A549 (cell line): ENCODE measurements at regions not wholly inside any gene's neighbourhood (a gene's known extent, or its start where the extent isn't known, plus 50 kb on each side); places are given as distances from the start of the nearest gene placed in this dataset.
"Not testable (repeated sequence)": the region's sequence is repeated elsewhere in the genome, so short reads cannot be mapped to it uniquely, and the experiment has no call there.

Experiments used
- ATAC-seq, 2 experiments: fragments of 200-7000 bp in 1 of 2; fragments of >200 bp in 1 of 2; cut with Nextera tagmentation in 1 of 2; cut with Tn5 transposase in 1 of 2; 3 replicates each; pipeline versions ENCODE4 v1.8.0 to v1.9.1; 2018 to 2020; ENCODE audit warnings: mild to moderate bottlenecking in 1 of 2, moderate library complexity in 1 of 2
- CTCF ChIA-PET: fragments of 300-600 bp; sonication (Branson Sonifier 250); formaldehyde crosslinking; extraction: SDS; loops from one replicate; lab custom pipeline; 2021; ENCODE audit warnings: antibody characterized with exemption, inconsistent platforms; lab: Yijun Ruan, JAX
- POLR2A ChIA-PET: fragments of 350-600 bp; formaldehyde crosslinking; extraction: SDS; loops from one replicate; lab custom pipeline; 2021; ENCODE audit warnings: antibody characterized with exemption, inconsistent platforms; lab: Yijun Ruan, JAX
- DNase-seq, 2 experiments: peaks; one replicate each; pipeline versions ENCODE4 v3.0.0 to v3.0.0-alpha.2; 2011 to 2016; ENCODE audit warnings: low read depth in 1 of 2, low spot score in 1 of 2
- FAIRE-seq: peaks from 2 replicates; lab custom pipeline; 2011; peaks lifted over from hg19 to GRCh38; lab: Jason Lieb, UNC
- H3K27ac ChIP-seq, 2 experiments: fragments of >200 bp; sonication (Bioruptor Twin); formaldehyde crosslinking; 3 replicates each; pipeline ENCODE4 v1.5.1; 2016 to 2017
- H3K4me1 ChIP-seq: fragments of >200 bp; sonication (Bioruptor Twin); formaldehyde crosslinking; 3 replicates; pipeline ENCODE4 v1.6.1; 2016
- H3K4me2 ChIP-seq: fragments of >200 bp; sonication (Bioruptor Twin); formaldehyde crosslinking; 3 replicates; pipeline ENCODE4 v1.6.1; 2016
- H3K4me3 ChIP-seq: fragments of >200 bp; sonication (Bioruptor Twin); formaldehyde crosslinking; 3 replicates; pipeline ENCODE4 v1.5.1; 2016
- H3K9me3 ChIP-seq: fragments of >200 bp; sonication (Bioruptor Twin); formaldehyde crosslinking; 3 replicates; pipeline ENCODE4 v1.6.1; 2016
- CHD2 ChIP-seq: fragments of 150-350 bp; IDR thresholded peaks from 2 replicates; pipeline ENCODE4 v1.6.1; 2014; ENCODE audit warnings: low read length; ENCODE audit not compliant: partially characterized antibody
- HMGXB4 ChIP-seq: fragments of 250-450 bp; sonication (Bioruptor Pico); IDR thresholded peaks from 2 replicates; pipeline ENCODE4 v1.5.0; 2021; ENCODE audit warnings: mild to moderate bottlenecking, moderate library complexity, borderline replicate concordance
- HOXA7 ChIP-seq: fragments of 250-450 bp; sonication (Bioruptor Pico); IDR thresholded peaks from 2 replicates; pipeline ENCODE4 v1.5.0; 2020; ENCODE audit warnings: mild to moderate bottlenecking, moderate library complexity
- KDM1A ChIP-seq: fragments of 200-600 bp; sonication (generic); IDR thresholded peaks from 2 replicates; pipeline ENCODE4 v1.6.1; 2016; ENCODE audit warnings: low read depth, mild to moderate bottlenecking
- MAFK ChIP-seq: fragments of 450-650 bp; IDR thresholded peaks from 2 replicates; pipeline ENCODE4 v1.6.1; 2014; ENCODE audit not compliant: partially characterized antibody
- RAD21 ChIP-seq, 2 experiments: fragments of >200 bp in 1 of 2; sonication (Bioruptor Twin) in 1 of 2; formaldehyde crosslinking in 1 of 2; IDR thresholded peaks in 1 of 2; conservative IDR thresholded peaks in 1 of 2; 2 replicates in 1 of 2; 3 replicates in 1 of 2; pipeline ENCODE4 v1.6.1; 2012 to 2018; ENCODE audit warnings: inconsistent platforms in 1 of 2
- REST ChIP-seq: fragments of 200-600 bp; sonication (generic); IDR thresholded peaks from 2 replicates; pipeline ENCODE4 v1.6.1; 2016; ENCODE audit warnings: antibody characterized with exemption, mild to moderate bottlenecking, moderate library complexity
- WGBS: methylation state at CpG from one replicate; pipeline ENCODE4 v1.1.6; 2017; ENCODE audit errors: missing lambda C conversion rate; 5-methylcytosine and 5-hydroxymethylcytosine counted together

GRCh38 chr2:199040522-199040921, 417.2 kb downstream of the SATB2 start:
- FAIRE-seq (no peak), ATAC-seq (no peak), DNase-seq (no peak)
- Histone ChIP-seq H3K27ac (no peak overlapping the region), H3K4me1 (no peaks in the 10 kb centered on the region), H3K9me3 (no peaks in the 10 kb centered on the region), H3K4me2 (no peak overlapping the region), H3K4me3 (no peak overlapping the region)
- WGBS, result 4% methylated on average over 2 of the region's 2 CpGs
- POLR2A ChIA-PET, result no interaction called here
- CTCF ChIA-PET, result interaction anchor here (0.6 kb wide), 1 partner anchor 446 kb away, joined by 3 read pairs; no protein-coding TSS in a partner anchor
- TF ChIP-seq REST, result no peak

- CTCF ChIA-PET, POLR2A ChIA-PET, H3K27ac ChIP-seq, H3K9me3 ChIP-seq, FAIRE-seq, H3K4me1 ChIP-seq, H3K4me3 ChIP-seq, H3K4me2 ChIP-seq, ATAC-seq, DNase-seq: not testable (repeated sequence)
- 21% methylated on average over 3 of the region's 3 CpGs for WGBS
These were observed 424.0 kb downstream of the SATB2 start for GRCh38 chr2:199033761-199034160.

GRCh38 chr2:199025146-199025545, 432.6 kb downstream of the SATB2 start:
- CTCF ChIA-PET, result interaction anchor here (1.2 kb wide), 1 partner anchor 20 kb away, joined by 3 read pairs; no protein-coding TSS in a partner anchor
- no peak overlapping the region for H3K27ac ChIP-seq
- ATAC-seq (no peak), FAIRE-seq (no peak), DNase-seq (no peak)
- H3K4me1 ChIP-seq, result no peaks in the 10 kb centered on the region
- POLR2A ChIA-PET, result no interaction called here
- no peak overlapping the region for H3K4me2 ChIP-seq
- H3K9me3 ChIP-seq, result no peaks in the 10 kb centered on the region
- no peak for TF ChIP-seq MAFK
- no peak for TF ChIP-seq HMGXB4 (CRISPR knock-in tag)
- H3K4me3 ChIP-seq, result no peak overlapping the region
- 5% methylated on average over 3 of the region's 3 CpGs for WGBS

- TF ChIP-seq HOXA7 (no peak), KDM1A (no peak)
- Histone ChIP-seq H3K27ac (no peak overlapping the region), H3K9me3 (no peaks in the 10 kb centered on the region), H3K4me3 (no peak overlapping the region), H3K4me1 (no peaks in the 10 kb centered on the region), H3K4me2 (no peak overlapping the region)
- FAIRE-seq (no peak), ATAC-seq (no peak), DNase-seq (no peak)
- ChIA-PET POLR2A (no interaction called here), CTCF (no interaction called here)
These were observed 433.5 kb downstream of the SATB2 start for GRCh38 chr2:199024224-199024623.

GRCh38 chr2:199019898-199020507, 437.7 kb downstream of the SATB2 start:
- POLR2A ChIA-PET, result no interaction called here

More at GRCh38 chr2:199019898-199020507, 437.7 kb downstream of the SATB2 start:
- peak; percentile 62 to 82; a peak in 4 of 6 replicates for ATAC-seq
- FAIRE-seq, result no peak
- CTCF ChIA-PET, result no interaction called here
- no peak for TF ChIP-seq CHD2
- peak in 1 of 2 experiments; percentile 25; a peak in 1 of 5 replicates for TF ChIP-seq RAD21 (conservative IDR thresholded peaks at IDR 0.05 in 1 of 2, IDR thresholded peaks at IDR 0.05 in 1 of 2)
- TF ChIP-seq, all 56 proteins: peak for 1
- Histone ChIP-seq H3K4me2 (no peak overlapping the region), H3K9me3 (no peaks in the 10 kb centered on the region), H3K4me1 (no peaks in the 10 kb centered on the region), H3K27ac (no peak overlapping the region), H3K4me3 (no peak overlapping the region)
- peak; percentile 1 to 32 for DNase-seq
- 3% methylated on average over 4 of the region's 4 CpGs for WGBS
